GM21619 (cell line): ENCODE measurements at regions not wholly inside any gene's neighbourhood (a gene's known extent, or its start where the extent isn't known, plus 50 kb on each side); places are given as distances from the start of the nearest gene placed in this dataset.

Source experiments
- ATAC-seq: cut with Tn5 transposase; IDR thresholded peaks from one replicate; pipeline ENCODE4 v1.9.1; 2021; ENCODE audit not compliant: unreplicated experiment

DNA sequence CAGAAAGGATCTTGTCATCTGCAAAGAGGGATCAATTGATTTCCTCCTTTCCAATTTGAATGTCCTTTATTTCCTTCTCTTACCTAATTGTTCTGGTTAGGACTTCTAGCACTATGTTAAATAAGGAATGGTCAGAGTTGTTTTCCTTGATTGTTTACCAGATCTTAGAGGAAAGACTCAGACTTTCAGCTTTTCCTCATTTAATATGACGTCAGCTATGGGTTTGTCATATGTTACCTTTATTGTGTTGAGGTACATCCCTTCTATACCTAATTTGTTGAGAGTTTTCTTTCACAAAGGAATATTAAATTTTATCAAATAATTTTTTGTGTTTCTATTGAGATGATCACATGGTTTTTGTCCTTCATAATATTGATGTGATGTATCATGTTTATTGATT is 656.5 kb upstream of the GRAMD2B start:
- ATAC-seq: no peak

DNA sequence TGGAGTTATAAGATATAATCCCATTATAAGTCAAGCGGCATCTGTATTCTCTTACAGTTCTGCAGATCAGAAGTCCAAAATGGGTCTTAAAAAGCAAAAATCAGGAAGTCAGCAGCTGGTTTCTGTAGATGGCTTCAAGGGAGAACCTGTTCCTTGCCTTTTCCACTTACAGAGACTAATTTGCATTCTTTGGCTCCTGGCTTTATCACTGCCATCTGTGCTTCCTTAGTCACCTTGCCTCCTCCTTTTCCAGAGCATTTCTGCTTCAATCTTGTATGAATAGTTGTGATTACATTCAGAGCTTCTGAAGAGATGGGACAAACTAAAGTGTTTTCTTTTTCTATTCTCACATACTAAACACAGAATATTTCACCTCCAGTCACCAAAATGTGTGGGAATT is 647.3 kb upstream of the GRAMD2B start:
- no peak for ATAC-seq

DNA sequence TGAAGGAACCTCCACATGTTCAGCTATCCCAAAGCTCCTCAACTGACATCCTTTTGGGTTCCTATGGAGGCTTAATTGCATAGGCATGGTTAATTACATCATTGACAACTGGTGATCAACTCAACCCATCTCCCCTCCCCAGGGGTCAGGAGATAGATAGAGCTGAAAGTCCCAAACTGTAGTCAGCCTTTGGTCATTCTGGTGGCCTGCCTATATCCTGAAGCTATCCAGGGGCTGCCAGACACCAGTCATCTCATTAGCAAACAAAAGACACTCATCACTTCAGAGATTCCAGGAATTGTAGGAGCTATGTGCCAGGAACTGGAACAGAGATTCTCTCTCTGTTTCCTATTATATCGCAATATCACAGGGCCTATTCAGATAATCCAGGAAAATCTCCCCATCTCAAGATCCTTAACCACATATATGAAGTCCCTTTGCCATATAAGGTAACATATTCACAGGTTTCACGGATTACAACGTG is 646.5 kb upstream of the GRAMD2B start:
- ATAC-seq: no peak

DNA sequence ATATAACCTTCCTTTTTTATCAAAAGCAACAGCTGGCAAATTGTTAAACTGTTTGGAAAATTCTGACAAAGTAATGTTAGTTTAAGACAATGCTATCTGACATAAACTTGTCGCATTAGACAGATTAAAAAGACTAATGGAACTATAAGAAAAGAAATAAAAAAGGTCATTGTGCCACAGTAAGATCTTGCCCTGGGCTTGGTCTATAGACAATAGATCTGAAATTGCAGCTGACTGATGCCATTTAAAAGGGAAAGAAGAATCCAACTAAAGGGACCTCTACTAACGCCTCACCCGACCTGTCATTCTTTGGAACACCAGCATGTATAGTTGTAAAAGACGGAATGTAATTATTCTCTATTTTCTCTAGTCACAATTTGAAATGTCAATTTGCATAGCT is 644.4 kb upstream of the GRAMD2B start:
- no peak for ATAC-seq

DNA sequence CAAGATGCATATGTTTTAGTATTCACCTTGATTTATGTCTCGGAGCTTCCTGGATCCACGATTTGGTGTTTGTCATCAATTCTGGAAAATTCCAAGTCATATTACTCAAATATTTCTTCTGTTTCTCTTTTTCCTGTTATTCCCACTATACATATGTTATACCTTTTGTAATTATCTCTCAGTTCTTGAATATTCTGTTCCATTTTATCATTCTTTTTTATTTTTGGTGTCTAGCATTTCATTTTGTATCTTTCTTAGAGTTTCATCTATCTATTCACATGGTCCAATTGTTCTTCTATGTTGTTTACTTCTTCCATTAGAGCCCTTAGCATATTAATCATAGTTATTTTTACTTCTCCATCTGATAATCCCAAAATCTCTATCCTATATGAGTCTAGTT is 637.8 kb upstream of the GRAMD2B start:
- ATAC-seq: no peak

DNA sequence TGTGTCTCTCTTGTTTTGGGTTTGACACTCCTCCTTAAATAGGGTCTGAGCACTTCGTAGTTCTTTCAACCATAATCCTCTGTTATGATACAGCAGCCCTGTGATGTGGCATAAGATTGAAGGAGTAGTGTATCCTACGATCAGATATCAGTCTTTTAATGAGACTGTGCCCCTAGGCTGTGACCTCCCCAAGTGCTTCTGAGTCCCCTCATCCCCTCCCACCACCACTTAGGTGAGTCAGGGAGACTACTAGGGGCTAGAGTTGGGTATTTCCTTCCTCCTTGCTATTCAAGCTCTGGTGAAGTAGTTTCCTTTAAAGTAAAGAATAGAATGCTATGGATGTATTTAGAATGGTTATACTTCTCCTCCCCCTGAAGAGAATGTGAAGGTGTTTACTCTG is 637.2 kb upstream of the GRAMD2B start:
- ATAC-seq: no peak

DNA sequence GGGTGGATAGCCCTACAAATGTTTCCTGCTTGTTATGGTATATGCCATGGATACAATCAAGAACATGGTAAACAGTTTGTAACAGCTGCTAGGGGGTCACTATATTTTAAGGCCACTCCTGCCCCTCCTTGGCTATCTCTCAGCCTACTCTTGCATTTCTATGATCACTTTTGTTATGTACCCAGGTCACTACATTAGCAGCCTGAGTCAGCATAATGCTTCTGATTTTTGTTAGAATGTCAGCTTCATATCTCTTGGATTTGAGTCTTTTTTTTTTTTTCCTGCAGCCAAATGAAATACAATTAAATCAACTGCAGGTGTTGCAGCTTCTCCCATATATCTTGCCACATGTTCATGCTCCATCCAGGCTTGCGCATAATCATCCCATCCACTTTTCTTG is 629.7 kb upstream of the GRAMD2B start:
- ATAC-seq: no peak

DNA sequence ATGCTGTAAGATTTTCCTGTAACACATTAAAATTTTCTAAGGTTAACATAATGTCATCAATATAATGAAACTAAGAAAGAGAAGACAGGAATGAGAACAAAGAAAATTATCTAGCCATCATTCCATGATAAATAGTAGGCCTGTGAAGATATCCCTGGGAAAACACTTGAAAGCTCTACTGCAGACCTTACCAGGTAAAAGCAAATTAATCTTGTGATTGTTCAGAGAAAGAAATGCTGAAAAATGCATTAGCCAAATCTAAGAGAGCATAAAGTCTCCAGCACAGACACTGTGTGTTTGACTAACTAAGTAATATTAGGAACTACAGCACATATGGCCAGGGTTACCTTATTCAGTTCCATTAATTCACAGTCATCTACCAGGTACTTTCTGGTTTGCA is 628.3 kb upstream of the GRAMD2B start:
- no peak for ATAC-seq

DNA sequence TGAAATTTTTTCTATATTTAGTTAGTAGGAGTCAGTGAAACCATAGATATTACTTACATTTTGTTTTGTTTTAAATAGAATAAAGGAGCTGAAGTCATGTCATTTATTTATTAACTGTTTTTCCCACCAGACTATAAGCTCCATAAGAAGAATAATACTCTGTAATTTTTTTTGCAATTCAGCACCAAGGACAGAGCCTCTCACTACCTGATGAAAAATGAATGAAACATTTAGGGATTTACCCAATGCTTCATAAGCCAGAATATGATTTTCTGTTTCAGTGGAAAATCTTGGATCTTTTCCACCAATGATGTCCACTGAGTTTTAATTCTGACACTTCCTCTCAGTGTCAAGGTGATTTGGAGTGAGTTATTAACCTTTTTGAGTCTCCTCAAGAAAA is 624.9 kb upstream of the GRAMD2B start:
- ATAC-seq: no peak

DNA sequence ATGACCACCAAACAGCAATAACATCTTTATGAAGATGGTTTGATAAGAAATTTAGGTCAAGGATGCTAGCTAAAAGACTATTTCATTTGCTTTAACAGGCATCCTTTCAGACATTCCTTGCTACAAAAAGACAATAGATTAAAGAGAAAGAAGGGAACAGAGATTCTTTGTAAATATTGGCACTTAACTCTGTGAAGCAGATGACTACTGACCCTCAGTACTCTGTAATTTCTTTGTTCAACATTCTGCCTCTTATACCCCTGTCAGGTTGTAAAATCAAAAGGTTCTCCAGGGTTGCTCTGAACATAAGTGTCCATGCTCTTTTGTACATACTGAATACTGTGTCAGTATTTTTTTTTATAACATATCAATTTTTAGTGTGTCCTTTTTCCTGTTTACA is 610.6 kb upstream of the GRAMD2B start:
- ATAC-seq: no peak

DNA sequence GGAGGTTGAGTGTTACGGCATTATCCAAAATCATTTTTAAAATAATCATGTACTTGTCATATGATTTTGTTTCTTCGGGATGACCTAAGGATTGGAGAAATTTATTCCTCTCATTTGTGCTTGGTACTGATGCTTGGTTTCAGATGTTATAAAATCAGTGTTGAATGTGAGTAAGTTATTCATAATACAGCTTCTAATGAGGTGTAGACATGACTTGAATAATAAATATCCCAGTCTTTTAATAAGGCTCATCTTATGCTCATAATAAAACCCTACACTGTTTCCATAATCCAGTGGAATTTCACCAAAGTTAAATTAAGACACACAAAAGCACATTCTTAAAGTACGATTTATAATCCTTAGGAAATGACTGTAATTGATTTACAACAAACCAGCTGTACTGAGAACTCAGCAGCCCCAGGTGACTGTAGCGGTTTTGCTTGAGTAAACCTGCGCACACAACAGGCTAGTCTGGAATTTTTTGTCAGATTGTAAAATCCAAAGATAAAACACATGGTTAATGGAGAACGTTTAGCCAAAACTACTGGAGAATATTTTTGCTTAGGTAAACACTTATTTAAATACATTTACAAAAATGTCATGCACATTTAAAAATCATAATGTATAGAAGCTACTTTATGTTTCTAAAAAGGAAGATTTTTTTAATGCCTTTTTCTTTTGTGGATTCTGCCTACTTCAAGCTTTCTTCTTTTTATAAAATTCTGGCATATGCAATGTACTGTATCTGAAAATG is 609.8 kb upstream of the GRAMD2B start:
- no peak for ATAC-seq

DNA sequence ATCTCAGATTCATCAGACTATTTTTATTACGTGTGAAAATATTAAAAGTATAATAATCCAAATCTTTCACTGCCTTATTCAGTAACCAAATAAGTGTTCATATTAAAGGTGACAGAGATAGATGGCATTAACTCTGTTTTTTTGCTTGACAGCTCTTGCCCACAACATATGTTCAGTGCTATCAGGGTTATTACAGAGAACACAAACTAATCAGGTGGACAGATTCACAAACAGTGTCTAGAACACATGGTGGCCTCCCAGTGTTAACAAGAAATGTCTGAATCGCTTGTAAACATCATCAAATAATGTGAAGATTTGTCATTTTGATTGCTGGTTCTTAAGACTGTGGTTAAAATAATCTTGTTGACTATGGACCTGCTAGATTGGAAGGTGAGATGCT is 609.1 kb upstream of the GRAMD2B start:
- no peak for ATAC-seq

DNA sequence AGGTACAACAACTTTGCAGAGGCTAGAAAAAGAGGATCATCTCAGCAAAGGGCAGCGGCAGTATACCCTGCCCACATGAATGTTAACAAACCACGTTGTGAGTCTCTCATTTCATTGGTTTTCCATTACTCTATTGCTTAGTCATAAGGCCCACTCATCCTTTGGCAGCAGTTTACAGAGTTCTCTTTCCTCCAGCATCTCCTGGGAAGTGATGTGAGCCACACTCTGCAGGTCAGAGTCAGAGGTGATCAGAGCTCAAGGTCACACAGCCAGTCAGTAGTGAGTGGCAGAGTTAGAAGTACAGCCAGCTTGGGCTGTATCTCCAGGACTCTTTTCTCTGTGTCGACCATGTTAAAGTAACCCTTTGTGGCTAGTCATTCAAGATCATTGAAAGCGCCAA is 599.6 kb upstream of the GRAMD2B start:
- ATAC-seq: no peak

DNA sequence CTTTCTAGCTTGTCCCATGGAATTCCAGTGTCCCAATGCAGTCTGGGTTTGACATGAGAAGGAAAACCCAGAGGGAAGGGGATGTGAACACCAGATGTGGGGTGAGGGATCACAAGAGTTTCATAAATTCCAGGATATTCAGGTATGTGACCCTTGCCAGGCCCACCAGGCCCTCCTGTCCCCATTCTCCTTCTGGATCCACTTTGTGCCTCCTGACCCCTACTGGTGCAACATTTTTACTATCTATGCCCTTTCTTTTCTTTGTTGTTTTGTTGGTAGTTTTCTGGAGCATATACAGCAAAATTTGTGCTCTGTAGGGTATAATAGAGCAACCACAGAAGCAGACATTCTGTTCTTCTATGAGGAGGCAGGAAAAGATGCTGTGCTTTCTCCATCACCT is 597.0 kb upstream of the GRAMD2B start:
- no peak for ATAC-seq

DNA sequence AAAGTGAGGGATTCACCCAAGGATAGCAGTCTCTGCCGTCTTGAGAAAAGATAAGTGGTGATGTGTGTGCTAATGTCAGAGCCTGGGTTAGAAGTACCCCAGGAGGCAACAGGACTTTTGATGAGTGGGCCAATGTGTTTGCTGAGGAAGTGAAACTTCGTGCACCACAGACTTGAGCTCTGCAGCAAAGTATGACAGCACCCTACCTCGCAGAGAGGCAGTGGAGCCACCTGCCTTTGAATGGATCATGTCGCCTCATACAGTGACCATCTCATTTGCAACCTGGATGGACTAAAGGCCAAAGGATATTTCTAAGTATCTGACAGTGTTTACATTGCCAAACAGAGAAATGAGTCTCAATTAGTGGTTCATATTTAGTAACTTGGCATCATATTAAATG is 593.9 kb upstream of the GRAMD2B start:
- peak; percentile 89 for ATAC-seq

DNA sequence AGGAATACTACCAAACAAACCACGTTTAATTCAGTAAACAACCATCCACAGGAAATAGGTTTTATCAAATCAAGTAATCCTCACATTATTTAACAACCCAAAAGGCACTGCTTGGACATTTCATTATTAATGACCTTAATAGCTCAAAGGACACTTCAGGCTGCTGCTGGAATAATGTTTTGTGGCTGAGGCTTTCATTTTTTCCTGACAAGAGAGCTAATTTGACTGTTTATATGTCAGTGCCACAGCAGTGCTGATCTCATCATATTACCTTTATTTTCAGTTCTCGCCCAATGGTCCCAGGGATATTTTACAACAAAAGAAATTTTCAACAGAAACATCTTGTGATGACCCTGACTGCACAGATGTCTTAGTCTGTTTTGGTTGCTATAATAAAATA is 589.8 kb upstream of the GRAMD2B start:
- no peak for ATAC-seq

DNA sequence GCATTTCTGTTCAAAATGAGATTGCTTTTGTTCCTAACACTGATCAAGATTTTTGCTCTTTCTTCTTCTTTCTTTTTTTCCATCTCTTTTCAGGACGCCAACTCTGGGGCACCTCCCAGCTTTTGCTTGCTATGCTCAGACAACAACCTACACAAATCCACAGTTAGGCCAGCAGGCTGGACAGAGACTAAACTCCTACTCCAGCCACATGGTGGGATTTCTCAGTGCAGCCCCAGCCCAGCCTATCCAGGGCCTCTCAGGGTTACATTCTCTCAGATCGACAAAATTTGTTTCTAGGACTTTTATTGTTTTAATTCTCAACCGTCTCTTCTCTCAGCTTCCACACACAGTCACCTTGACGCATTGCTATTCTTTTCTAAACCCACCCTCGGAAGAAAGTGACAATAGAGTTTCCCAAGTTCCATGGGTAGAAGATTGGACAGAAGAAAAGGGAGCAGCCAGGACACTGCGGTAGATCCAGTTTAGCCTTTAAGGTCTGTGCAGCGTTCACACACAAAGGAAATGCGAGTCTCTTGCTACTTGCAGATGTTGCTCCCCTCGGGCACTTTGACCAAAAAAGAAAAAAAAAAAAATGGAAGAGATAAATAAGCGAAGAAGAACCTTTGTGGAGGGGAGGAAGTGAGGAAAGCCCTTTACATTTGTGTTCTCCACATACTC is 588.6 kb upstream of the GRAMD2B start:
- ATAC-seq: no peak

DNA sequence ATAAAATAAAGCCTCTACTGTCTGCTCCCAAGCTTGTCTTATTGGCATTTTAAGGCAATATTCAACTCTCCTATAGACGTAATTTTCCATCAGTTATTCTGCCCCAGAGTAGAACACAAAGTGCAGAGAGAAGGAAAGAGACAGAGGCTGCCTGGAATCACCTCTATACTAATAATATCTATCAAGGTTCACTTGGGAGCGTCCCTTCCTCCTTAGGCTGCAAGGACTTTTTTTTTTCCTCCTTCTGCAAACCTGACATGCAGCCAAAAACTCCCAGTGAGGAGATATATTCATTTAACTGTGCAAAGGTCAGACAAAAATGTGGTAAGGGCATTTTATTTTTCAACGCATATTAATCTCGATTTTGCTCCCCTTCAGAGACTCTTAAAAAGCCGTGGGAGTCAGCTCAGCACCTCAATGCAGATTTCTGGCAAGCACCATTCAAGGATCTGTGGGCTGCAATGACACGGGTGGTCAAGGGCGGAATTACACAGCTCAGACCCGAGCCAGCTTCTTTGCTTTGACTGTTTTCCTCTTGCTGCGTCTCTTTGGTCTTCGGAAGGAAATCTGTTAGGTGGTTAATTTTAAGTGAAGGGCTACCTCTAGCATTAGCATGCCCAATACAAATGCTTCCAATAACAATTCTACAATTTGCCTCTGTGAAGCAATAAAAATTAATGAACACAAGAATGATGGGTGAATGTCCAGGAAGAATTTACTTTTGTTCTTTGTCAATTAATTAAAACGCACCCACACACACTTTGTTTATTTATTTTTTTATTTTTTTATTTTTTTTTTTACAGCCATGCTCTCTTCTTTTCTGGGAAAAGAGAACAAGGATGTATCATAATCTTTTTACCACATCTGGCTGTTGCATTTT is 587.7 kb upstream of the GRAMD2B start:
- ATAC-seq: peak; percentile 89

DNA sequence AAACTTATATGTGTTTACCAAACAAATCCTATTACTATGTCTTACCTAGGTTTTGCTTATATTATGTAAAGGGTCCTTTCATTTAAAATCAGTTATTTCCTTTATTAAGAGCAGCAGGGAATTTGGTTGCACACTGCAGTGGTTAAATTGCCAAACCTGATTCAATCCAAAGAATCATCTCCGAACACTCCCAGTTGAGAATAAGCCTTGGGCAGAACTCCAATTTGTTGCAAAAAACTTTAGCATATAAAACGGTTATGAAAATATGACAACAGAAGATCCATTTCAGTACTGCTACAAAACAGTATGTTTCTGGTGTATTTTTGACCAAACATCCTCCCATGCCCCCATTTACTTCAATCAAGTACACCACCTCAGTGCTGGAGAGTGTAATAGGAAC is 587.0 kb upstream of the GRAMD2B start:
- ATAC-seq: no peak

DNA sequence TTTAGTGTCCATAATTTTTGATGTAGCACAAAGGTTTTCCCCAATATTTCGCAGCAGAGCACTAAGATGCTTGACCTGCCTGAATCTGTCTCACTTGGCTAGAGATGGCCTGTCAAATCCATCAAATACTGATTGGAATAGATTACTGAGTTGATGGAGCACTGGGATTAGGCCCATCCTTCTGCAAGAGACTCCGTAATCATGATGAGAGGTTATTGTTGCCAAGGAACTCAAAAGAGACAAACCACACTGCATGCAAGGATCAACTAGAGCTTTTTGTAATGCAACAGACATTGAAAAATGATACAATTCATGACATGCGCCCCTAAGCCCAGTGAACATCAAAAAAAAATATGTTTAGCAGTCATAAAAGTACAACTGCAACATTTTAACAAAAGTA is 585.3 kb upstream of the GRAMD2B start:
- ATAC-seq: no peak

DNA sequence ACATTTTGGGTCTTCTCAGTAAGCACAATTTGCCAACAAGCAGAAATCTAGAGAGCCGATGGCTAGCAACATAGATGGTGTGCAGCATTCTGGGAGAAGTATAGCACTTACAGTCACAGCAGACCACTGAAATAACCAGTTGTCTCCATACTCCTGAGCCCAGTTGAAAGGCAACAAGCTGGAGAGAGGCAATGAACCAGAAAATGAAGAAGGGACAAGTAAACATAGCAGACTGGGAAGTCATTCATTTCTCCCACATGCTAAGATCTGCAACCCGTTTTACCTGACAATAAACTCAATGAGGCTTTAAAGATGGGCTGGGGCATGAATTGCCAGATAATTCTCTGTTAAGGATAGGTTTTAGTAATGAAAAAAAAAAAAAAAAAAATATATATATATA is 575.6 kb upstream of the GRAMD2B start:
- no peak for ATAC-seq

DNA sequence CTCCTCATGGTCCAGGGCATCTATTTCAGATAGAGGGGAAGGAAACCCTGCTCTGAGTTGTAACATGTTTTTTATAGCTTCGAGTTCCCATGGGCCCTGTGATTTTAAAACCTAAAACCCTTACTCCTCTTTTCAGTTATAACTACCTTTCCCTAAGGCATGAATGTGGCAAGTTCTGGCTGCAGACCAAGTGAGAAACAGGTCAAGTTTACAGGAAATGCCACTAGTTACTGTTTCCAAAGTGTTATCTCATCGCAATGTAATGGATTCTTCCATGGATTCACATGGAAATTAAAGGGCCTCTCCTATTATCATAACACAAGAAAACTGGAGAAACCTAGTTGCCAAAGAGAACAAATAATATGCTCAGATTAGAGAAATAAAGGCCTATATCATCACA is 574.5 kb upstream of the GRAMD2B start:
- no peak for ATAC-seq
